HEK293T (cell line): ENCODE measurements at regions not wholly inside any gene's neighbourhood (a gene's known extent, or its start where the extent isn't known, plus 50 kb on each side); places are given as distances from the start of the nearest gene placed in this dataset.
"Not testable (repeated sequence)": the region's sequence is repeated elsewhere in the genome, so short reads cannot be mapped to it uniquely, and the experiment has no call there.

Experiments
- CTCF ChIA-PET: fragments of 350-600 bp; formaldehyde crosslinking; extraction: SDS; loops from one replicate; lab custom pipeline; 2021; ENCODE audit warnings: antibody characterized with exemption, inconsistent platforms; lab: Yijun Ruan, JAX
- POLR2A ChIA-PET: fragments of 350-600 bp; formaldehyde crosslinking; extraction: SDS; loops from one replicate; lab custom pipeline; 2020; ENCODE audit warnings: antibody characterized with exemption, inconsistent platforms; lab: Yijun Ruan, JAX
- DNase-seq: peaks from one replicate; pipeline ENCODE4 v3.0.0; 2012; ENCODE audit warnings: mixed read lengths; ENCODE audit errors: extremely low spot score
- ARNT ChIP-seq: fragments of 450-650 bp; IDR thresholded peaks from 2 replicates; pipeline ENCODE4 v1.6.1; 2017; ENCODE audit warnings: mild to moderate bottlenecking
- BHLHE40 ChIP-seq: fragments of 450-650 bp; IDR thresholded peaks from 2 replicates; pipeline ENCODE4 v1.6.1; 2016; ENCODE audit warnings: mild to moderate bottlenecking, moderate library complexity, borderline replicate concordance
- CTBP1 ChIP-seq: fragments of 450-650 bp; IDR thresholded peaks from 2 replicates; pipeline ENCODE4 v1.6.1; 2016; ENCODE audit warnings: borderline replicate concordance
- ELF4 ChIP-seq: fragments of 450-650 bp; IDR thresholded peaks from 2 replicates; pipeline ENCODE4 v1.6.1; 2017; ENCODE audit warnings: antibody characterized with exemption
- FOXA1 ChIP-seq: fragments of 450-650 bp; IDR thresholded peaks from 2 replicates; pipeline ENCODE4 v1.6.1; 2016; ENCODE audit warnings: mild to moderate bottlenecking
- FOXK2 ChIP-seq: fragments of 450-650 bp; IDR thresholded peaks from 2 replicates; pipeline ENCODE4 v1.6.1; 2016; ENCODE audit warnings: mild to moderate bottlenecking
- FOXM1 ChIP-seq: fragments of 450-650 bp; IDR thresholded peaks from 2 replicates; pipeline ENCODE4 v1.6.1; 2017; ENCODE audit warnings: mild to moderate bottlenecking, borderline replicate concordance
- HDGF ChIP-seq: fragments of 450-650 bp; IDR thresholded peaks from 2 replicates; pipeline ENCODE4 v1.6.1; 2017; ENCODE audit warnings: antibody characterized with exemption, borderline replicate concordance
- L3MBTL2 ChIP-seq: fragments of 450-650 bp; conservative IDR thresholded peaks from 2 replicates; pipeline ENCODE4 v1.6.1; 2016; ENCODE audit warnings: mild to moderate bottlenecking
- LEF1 ChIP-seq: fragments of 450-650 bp; IDR thresholded peaks from 2 replicates; pipeline ENCODE4 v1.6.1; 2017; ENCODE audit warnings: mild to moderate bottlenecking, borderline replicate concordance
- NFRKB ChIP-seq: fragments of 450-650 bp; IDR thresholded peaks from 2 replicates; pipeline ENCODE4 v1.6.1; 2016; ENCODE audit warnings: mild to moderate bottlenecking, moderate library complexity
- SP1 ChIP-seq: fragments of 450-650 bp; IDR thresholded peaks from 2 replicates; pipeline ENCODE4 v1.6.1; 2017
- SUZ12 ChIP-seq: fragments of 450-650 bp; IDR thresholded peaks from 2 replicates; pipeline ENCODE4 v1.6.1; 2016; ENCODE audit warnings: mild to moderate bottlenecking
- TARDBP ChIP-seq: fragments of 450-650 bp; IDR thresholded peaks from 2 replicates; pipeline ENCODE4 v1.6.1; 2016
- ZNF384 ChIP-seq: fragments of 450-650 bp; IDR thresholded peaks from 2 replicates; pipeline ENCODE4 v1.6.1; 2016
- TF ChIP-seq, protein P1 (sequence below): fragments of 450-650 bp; IDR thresholded peaks from 2 replicates; pipeline ENCODE4 v1.6.1; 2016

DNA sequence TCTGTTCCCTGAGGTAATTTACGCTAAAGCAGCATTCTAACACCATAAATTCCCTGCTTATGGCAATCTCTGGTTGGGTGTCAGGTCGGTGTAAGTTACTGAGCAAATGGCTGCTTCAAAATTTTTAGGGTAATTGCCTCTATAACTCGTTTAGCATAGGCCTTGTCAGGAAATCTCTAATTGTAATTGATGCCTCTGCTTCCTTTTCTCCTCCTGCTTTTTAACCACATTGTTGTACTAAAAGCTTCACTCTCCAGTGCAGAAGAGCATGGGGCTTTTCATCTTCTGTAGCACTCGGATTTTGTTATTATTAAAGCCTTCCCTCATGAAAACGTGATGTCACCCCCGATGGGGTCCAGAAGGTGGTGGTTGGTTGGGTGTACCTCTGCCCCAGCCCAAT lies 141.6 kb upstream of the NBPF11 start:
- CTCF ChIA-PET, result no interaction called here
- TF ChIP-seq SUZ12 (no peak), BHLHE40 (no peak), CTBP1 (no peak)
- POLR2A ChIA-PET, result no interaction called here
- no peak for DNase-seq

DNA sequence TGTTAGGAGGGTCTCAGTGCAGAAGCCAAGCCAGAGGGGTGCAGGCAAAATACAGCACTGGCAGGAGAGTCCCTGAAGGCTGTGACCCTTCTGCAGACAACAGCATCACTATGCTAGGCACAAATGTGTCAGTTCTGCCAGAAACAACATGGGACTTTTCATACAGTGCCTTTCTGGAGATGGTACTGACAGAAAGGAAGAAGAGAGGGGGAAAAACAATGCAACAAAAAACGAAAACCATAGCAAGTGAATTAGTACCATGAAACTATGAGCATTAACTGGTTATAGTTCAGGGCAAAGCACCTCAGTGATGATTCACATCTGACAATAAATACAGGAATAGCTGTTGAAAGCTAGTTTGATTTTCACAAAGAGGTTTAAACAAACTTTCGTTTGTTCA lies 140.8 kb upstream of the NBPF11 start:
- ChIA-PET CTCF (no interaction called here), POLR2A (interaction anchor here (1.0 kb wide), 1 partner anchor 41 kb away, joined by 3 read pairs; no protein-coding TSS in a partner anchor)
- no peak for DNase-seq
- no peak for TF ChIP-seq HDGF
- TF ChIP-seq ELF4, result no peak
- TF ChIP-seq L3MBTL2, result no peak
- TF ChIP-seq, protein P1, sequence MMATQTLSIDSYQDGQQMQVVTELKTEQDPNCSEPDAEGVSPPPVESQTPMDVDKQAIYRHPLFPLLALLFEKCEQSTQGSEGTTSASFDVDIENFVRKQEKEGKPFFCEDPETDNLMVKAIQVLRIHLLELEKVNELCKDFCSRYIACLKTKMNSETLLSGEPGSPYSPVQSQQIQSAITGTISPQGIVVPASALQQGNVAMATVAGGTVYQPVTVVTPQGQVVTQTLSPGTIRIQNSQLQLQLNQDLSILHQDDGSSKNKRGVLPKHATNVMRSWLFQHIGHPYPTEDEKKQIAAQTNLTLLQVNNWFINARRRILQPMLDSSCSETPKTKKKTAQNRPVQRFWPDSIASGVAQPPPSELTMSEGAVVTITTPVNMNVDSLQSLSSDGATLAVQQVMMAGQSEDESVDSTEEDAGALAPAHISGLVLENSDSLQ, result no peak
- TF ChIP-seq SUZ12, result no peak
- TF ChIP-seq LEF1, result no peak
- TF ChIP-seq TARDBP, result no peak
- TF ChIP-seq ZNF384, result no peak
- TF ChIP-seq BHLHE40, result no peak
- no peak for TF ChIP-seq FOXK2
- TF ChIP-seq CTBP1, result no peak
- TF ChIP-seq FOXM1, result no peak
- TF ChIP-seq ARNT, result no peak
- no peak for TF ChIP-seq NFRKB
- no peak for TF ChIP-seq SP1
- TF ChIP-seq FOXA1, result no peak

DNA sequence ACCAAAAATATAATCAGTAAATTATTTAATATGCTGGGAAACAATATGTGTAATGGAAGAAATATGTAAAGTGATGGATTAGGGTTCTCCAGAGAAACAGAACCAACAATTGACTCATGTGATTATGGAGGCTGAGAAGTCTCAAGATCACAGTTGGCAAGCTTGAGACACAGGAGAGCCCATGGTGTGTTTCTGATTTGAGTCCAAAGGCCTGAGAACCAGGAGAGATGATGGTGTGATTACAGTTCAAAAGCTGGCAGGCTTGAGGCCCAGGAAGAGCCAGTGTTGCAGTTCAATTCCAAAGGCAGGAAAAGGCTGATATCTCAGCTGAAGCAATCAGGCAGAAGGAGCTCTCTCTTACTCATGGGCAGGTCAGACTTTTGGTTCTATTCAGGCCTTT lies 138.8 kb upstream of the NBPF11 start:
- no peak for DNase-seq
- CTCF ChIA-PET, result no interaction called here
- POLR2A ChIA-PET, result interaction anchor here (0.9 kb wide), 1 partner anchor 43 kb away, joined by 3 read pairs; no protein-coding TSS in a partner anchor
- TF ChIP-seq, protein P1, result no peak
- TF ChIP-seq TARDBP, result no peak
- TF ChIP-seq L3MBTL2, result no peak
- no peak for TF ChIP-seq SUZ12
- no peak for TF ChIP-seq ARNT
- TF ChIP-seq LEF1, result no peak
- no peak for TF ChIP-seq ZNF384
- TF ChIP-seq NFRKB, result no peak
- no peak for TF ChIP-seq HDGF
- TF ChIP-seq CTBP1, result no peak
- TF ChIP-seq BHLHE40, result no peak
- TF ChIP-seq FOXM1, result no peak
- no peak for TF ChIP-seq SP1
- TF ChIP-seq FOXA1, result no peak
- TF ChIP-seq FOXK2, result no peak
- TF ChIP-seq ELF4, result no peak

DNA sequence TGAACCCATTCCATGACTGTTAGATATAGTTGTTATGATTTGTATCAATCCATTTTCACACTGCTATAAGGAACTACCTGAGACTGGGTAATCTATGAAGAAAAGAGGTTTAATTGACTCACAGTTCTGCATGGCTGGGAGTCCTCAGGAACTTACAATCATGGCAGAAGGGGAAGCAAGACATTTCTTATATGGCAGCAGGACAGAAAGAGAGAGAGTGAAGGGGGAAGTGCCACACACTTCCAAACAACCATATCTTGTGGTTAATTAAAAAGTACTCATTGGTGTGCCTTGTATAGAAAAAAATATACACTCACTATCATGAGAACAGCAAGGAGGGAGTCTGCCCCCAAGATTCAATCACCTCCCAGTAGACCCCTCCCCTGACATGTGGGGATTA lies 137.6 kb upstream of the NBPF11 start:
- DNase-seq, result no peak
- no peak for TF ChIP-seq SP1
- TF ChIP-seq BHLHE40, result no peak
- no peak for TF ChIP-seq ZNF384
- TF ChIP-seq CTBP1, result no peak
- no peak for TF ChIP-seq L3MBTL2
- TF ChIP-seq LEF1, result no peak
- no peak for TF ChIP-seq ELF4
- TF ChIP-seq, protein P1, result no peak
- TF ChIP-seq SUZ12, result no peak
- TF ChIP-seq HDGF, result no peak
- no peak for TF ChIP-seq NFRKB
- TF ChIP-seq TARDBP, result no peak
- TF ChIP-seq FOXK2, result no peak
- no peak for TF ChIP-seq FOXA1
- ChIA-PET POLR2A (no interaction called here), CTCF (no interaction called here)

DNA sequence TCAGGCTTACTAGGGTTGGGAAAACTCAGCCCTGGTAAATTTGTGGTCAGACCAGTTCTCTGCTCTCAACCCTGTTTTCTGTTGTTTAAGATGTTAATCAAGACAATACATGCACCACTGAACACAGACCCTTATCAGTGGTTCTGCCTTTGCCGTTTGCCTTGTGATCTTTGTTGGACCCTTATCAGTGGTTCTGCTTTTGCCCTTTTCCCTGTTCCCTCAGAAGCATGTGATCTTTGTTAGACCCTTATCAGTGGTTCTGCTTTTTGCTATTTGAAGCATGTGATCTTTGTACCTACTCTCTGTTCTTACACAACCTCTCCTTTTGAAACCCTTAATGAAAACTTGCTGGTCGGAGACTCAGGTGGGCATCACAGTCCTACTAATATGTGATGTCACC lies 133.9 kb upstream of the NBPF11 start:
- POLR2A ChIA-PET, CTCF ChIA-PET, DNase-seq: not testable (repeated sequence)

DNA sequence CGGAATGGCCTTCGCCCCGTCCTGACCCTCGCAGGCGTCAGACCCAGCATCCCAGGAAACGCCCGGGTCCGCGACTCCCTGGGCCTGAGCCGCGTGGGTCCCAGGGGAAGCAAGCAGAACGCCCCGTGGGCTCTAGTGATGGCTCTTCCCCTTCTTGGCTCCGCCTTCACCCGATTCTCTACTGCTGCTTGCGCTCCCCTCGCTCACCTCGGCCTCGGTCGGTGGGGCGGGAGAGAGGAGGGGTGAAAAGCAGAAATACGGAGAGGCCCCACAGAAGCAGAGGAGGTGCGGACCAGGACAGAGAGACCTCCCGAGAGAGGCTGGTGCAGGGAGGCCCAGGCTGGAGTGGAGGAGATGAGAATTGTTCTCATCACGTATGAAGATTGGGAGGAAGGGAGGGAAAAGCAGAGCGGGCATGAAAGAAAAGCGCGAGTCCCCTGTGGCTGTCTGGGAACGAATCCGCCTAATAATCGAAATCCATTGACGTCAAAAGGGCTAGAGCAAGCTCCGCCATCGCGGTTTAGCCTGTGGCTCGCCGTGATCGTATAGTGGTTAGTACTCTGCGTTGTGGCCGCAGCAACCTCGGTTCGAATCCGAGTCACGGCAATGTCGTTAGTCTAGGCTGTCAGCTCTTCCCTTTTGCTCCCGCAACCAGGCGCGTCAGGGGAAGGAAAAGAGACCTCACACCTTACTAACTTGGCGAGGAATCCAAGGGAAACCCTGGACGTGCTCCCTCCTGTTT lies 128.9 kb upstream of the NBPF11 start:
- DNase-seq, POLR2A ChIA-PET, CTCF ChIA-PET: not testable (repeated sequence)

DNA sequence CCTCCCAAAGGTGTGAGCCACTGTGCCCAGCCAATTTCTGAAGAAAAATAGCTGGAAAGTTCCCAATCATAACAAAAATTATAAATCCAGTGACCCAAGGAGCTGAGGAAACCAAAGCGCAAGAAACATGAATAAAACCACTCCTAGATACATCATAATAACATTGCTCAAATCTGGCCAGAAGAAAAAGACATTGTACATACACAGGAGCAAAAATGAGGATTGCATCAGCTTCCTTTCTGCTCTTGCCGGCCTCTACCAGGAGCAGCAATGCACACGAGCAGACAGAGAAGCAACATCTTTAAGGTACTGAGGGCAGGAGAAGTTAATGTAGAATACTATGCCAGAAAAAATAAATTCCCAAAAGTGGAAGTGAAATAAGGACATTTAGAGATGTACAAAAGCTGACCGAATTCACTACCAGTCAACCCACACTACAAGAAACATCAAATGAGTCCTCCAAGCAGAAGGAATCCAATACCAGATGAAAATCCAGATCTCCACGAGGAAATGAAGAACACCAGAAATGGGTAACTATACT lies 127.0 kb upstream of the NBPF11 start:
- POLR2A ChIA-PET, result interaction anchor here (0.9 to 1.0 kb wide), 2 partner anchors 16 to 55 kb away, joined by 3 to 5 read pairs; no protein-coding TSS in a partner anchor
- DNase-seq, CTCF ChIA-PET: not testable (repeated sequence)

DNA sequence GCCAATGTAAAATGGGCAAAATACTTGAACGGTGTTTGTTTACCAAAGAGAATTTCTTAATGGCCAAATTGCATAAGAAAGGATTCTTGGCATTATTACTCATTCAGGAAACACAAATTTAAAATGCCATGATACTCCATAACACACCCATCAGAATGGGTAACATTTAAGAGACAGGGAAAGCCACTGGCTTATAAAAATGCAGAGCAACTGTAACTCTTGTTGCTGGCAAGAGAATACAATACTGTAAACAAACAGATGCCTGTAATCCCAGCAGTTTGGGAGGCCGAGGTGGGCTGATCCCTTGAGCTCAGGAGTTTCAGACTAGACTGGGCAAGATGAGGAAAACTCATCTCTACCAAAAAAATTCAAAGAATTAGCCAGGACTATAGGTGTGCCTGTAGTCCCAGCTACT lies 125.8 kb upstream of the NBPF11 start:
- POLR2A ChIA-PET, result interaction anchor here (0.9 to 5.6 kb wide), 3 partner anchors 14 to 56 kb away, joined by 3 to 24 read pairs (median 5); no protein-coding TSS in a partner anchor
- CTCF ChIA-PET, DNase-seq: not testable (repeated sequence)

DNA sequence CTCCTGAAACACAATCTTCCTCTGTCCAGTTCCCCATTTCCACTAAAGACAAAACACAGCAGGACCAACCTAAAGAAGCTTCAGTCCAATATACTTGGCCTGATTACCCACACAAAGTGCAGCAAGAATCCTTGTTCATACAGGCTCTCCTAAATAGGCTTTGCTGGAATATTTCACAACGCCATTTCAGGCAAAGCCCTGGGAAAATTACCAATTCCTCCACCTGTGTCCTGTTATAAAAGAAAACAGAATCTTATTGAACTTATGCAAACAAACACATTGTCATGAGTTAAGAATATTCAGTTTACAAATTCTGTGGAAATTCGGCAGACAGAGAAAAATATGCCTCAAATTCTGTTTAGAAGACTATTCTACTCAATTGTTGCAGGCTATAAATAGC lies 115.0 kb upstream of the NBPF11 start:
- DNase-seq, CTCF ChIA-PET: not testable (repeated sequence)
- POLR2A ChIA-PET, result interaction anchor here (0.7 kb wide), 1 partner anchor 67 kb away, joined by 3 read pairs; no protein-coding TSS in a partner anchor
